Middle frontal gyrus (tissue), 1 donor: ENCODE measurements at regions not wholly inside any gene's neighbourhood (a gene's known extent, or its start where the extent isn't known, plus 50 kb on each side); places are given as distances from the start of the nearest gene placed in this dataset.

Source experiments
- DNase-seq: peaks from one replicate; pipeline ENCODE4 v3.0.0-alpha.2; 2015; ENCODE audit warnings: low spot score; ENCODE audit errors: extremely low spot score

DNA sequence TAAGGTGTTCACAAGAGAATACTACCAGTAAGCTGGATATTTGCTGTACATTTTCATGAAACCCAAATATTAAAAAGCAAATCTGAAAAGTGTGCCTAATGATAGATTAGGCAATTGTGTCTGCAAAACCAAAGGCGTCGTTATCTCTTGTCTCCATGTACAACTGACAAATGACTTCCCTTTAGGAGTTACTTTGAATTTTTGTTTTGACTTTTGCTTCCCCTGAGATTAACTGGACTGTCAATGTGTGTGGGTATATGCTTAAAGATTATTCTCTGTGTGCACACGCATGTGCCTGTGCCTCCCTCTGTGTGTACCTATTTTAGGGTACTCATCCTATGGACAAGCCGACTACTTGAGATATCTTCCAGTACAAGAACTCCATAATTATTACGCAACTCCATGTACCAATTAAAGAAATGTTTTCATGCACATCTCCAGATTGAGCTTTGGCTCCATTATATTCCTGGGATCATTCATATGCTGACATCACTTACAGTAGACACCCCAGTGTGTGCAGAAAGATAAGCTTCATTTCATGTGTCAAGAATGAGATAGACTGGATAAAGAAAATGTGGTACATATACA is 431.2 kb upstream of the ADAMTS9 start:
- no peak for DNase-seq

DNA sequence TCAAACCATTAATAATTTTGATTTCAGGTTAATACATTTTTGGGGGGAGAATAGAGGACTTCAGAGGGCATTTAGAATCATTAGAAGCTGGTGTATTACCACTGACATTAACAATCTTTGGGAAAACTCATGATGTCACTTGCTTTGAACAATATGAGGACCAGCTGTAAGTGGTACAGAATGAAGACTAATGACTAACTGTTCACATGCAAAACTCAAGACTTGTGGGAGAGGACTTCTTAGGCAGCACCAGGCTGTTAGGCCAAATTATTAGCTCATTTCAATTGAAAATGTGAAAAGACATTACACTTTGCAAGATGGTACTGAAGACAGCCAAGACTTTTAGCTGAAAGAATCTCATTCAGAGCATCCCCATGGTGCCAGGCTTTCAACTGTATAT is 426.2 kb upstream of the ADAMTS9 start:
- DNase-seq, result no peak

DNA sequence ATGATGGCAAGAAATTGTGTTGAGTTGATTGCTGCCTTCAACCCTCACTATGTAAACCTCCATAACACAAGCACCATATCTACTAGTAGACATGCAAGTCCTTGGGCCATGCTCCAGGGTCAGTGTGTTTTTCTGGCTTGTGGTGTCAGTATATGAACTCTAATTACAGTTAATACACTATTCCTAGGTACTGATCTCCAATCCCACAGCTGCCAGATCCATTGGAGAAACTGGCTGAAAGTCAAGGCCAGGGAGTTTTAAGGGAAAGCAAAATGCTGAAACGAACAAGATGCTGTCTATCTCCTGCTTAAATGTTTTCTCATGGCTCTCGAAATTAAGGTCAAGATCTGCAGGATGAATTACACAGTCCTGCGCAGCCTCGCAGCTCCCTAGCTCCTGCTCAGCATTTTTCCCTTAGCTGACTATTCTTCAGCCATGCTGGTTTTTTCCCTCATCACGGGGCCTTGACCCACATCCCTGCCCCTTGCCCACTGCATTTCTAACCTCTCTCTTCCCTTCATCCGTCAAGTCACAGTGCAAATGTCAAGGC is 425.0 kb upstream of the ADAMTS9 start:
- DNase-seq, result no peak

DNA sequence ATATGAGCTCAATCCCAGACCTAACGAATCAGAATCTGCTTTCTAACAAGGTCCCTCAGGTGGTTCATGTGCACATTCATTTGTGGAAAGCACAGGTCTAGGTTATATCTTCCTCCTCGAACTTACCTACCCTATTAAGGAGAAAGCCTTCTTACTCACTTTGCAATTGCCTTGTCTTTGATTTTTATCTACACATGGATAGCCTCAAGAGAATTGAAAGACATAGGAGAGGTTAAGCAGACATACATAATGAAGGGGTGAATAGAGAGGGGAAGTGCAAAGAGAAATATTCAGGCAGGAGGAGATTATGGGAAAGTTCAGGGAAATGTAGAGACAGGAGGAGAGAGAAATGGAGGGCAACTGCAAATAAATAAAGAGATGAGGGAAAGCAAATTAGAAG is 422.9 kb upstream of the ADAMTS9 start:
- DNase-seq, result no peak

DNA sequence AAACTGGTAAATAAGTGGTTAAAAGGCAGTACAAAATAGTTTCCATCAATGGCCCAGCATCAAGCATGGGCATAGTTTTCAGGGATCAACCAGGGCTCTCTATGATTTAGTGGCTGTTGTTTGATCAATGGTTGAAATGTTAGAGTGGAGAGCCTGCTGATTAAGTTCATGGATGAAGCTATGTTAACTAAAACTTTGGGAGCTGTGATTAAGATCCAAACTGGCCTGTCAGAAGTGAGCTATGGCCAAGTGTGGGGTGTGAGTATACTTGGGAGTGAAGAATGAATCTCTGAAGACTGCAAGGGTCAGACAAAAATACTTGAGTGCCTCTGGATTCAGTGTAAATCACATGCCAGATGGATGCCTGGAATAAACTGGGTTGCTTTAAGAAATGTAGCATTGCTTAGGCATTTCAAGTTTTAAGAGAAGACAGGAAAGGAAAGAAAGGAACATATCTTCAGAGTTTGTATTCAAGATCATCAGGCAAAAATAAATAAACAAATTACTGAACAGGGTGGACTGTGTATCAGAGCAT is 422.2 kb upstream of the ADAMTS9 start:
- no peak for DNase-seq

DNA sequence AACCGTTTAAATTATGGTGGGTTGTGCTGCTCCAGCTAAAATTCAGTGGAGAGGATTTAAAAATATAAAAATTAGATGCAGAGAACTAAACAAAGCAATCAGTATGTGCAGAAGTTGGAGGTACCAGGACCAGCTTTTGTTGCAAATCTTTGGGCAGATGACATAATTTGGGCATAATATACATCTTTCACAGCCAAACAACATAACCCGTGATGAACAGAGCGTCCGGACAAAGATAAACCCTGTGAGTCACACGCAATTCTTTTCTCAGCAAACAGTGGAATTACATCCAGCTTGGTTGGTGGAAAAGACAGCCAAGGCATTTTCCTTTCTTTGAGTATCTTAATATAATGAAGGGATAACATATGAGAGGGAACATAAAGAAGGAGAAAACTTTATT is 419.4 kb upstream of the ADAMTS9 start:
- DNase-seq, result no peak

DNA sequence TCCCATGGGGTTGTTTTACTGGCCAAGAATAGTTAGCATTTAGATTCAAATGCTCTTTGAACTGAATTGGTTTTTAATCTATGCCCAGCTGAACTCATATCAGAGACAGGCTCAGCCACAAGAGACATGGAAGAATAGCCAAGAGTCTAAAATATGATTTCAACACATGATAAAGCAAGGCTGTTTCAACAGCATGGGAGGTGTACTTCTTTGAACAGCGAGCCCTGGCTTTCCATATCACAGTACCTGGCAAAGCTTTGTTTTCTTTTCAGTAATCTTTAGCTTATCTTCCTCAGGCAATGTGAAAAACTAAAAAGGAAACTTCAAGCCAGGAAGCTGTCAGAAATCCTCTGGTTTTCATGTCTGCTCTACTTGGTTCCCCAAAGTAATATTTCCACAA is 413.6 kb upstream of the ADAMTS9 start:
- DNase-seq, result no peak

DNA sequence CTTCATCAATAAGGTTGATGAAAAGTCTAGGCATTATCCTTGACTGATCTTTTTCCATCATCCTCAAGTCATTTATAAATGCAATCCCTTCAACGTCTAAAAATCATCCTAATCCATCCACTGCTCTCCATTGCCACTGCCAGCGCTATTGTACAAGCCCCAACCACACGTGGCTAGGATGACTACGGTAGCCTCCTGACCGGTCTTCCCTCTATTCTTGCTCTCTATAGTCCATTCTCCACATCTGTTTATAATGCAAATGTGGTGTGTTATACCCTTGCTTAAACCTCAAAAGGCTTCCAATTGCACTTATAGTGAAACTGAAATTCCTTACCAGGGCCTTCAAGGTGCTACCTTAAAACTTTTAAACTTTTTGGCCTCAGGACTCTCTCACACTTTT is 410.6 kb upstream of the ADAMTS9 start:
- no peak for DNase-seq

DNA sequence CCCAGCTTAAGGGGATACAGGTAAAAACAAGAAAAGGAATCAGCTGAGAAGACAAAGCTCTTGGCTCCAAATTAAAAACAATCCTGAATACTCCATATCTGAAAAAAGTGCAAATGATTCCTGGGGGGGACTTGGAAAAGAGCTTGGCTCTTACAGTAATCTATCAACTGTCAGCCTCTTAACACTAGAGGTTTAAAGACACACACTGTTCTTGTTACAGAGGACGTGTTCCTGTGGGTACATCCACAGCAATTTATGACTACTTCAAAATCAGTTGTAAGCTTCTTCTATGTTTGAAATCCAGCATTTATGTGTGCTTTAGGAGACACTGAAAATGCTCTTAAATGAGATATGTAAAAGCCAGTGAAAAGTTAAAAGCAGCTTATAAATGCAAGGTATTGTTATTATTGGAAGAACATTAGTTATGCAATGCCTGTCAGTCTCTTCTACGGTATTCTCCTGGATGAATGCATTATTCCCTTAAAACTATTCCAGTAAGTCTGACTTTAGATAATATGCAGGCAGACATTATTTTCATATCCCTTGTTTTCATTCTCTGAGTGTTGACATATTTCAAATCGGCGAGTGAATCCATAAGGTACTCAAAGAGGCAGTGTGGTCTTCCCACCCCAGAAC is 408.4 kb upstream of the ADAMTS9 start:
- no peak for DNase-seq

DNA sequence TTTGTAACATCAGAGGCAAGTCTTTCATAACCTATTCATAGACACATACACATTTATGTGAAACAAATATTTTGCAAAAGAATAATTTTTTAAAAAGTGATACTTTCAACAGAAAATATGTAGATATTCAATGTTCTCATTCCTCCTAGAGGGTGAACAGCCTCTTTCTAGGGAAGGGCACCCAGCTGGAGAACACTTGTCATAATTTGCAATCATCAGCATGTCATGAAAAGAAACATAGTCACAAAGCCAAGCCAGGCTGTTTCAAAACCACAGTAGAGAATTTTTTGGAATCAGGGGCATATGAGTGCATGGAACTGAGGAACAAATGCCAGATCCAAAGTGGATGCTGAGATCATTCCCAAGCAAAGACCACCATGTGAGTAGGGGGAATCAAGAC is 406.9 kb upstream of the ADAMTS9 start:
- DNase-seq, result no peak

DNA sequence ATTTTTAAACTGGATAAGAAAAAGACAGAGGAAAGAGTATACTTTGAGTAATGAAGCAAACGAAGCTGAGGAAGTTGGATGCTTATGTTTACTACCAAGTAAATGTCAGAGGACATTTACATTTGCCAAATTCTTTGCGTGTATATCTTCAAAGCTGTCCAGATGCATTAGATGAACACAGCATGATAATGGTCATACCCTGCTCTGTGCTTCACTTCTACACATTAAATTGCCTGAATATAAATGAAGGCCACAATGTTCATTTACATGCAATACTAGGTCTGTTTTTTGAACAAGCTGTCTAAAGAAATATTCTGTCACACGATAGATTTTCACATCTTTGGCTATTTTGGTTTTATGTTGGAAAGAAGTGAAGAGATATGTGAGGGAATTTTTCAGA is 405.8 kb upstream of the ADAMTS9 start:
- no peak for DNase-seq

DNA sequence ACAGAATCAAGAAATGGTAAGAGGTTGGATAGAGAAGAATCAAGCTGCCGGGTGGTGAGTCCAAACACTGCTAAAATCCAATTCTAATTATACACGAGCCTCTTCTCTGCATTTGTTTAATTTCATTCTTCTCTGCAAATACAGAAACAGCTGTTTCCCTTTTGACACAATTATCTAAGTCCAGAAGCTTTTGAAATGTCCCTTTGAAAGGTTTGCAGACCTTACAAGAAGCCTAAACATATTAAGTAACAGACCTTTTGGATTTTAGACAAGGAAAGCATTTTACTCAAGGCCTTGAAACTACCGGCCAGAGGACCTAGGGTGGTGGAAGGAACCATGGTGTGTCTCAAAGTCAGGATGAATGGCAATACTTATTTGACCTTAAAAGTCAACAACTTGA is 403.8 kb upstream of the ADAMTS9 start:
- DNase-seq, result no peak

DNA sequence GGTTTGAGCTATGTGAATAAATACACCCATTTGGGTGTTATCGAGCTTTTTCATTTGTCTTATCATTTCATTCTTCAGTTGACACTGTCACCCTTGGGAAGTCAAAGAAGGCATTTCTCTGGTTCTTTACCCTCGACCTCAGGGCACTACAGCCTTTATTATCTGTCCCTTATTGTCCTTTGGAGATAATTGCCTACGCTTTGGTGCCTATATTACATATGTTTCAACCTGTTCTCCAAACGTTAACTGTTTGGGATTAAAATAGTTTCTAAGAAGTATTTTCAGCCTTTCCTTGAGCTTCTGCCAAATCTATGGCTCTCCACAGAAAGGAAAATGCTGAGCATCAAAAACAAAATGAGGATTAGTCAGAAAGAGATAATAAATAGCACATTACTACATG is 395.4 kb upstream of the ADAMTS9 start:
- DNase-seq, result no peak

DNA sequence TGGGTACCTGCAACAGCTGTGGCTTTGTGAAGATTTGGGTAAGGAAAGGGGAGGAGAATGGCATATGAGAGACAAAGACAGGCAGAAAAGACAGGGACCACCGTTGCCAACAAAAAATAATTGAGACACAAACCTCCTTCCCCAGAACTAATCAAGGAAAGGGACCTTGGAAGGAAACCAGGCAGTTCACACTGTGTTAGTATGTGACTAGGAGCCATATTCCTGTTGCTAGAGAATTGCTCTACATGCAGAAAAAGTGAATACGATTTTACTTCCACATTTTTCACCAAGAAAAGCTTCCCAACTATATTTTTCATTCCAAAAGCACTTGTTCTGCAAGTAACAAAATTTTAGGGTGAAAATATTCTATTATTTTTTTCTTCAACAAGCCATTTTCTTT is 393.7 kb upstream of the ADAMTS9 start:
- no peak for DNase-seq

DNA sequence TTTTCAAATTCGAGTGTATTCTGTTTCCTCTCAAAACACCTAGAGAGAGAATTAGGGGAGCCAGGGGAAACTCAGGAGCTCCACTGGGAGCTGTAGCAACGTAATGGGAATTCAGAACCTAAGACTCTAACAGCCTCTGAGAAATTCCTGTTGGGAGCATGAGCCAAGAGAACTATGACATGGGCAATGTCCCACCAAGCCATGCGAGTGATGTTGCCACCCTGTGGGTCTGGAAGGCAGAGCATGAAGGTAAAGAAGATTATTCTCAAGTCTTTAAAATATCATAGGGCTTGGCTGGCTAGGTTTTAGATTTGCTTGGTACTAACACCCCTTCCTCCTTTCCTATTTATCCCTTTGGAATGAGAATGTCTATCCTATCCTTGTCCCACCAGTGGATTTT is 392.6 kb upstream of the ADAMTS9 start:
- DNase-seq, result no peak

DNA sequence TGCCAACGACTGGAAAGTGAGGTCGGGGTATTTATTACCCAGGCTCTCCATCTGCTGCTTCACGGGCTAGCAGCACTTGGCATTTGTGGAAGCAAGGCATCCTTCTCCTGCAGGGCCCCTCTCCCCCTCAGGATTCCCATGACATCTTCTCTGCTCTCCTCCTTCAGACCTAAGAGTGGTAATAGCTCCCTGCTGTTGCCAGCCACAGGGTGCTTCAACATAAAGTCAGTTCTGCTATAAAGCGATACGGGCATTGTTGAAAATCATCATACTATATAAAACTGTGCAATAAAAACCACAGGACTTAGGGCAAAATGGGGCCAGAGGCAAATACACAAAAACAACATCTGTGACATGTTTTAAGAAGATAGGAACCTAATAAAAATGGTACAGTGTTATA is 391.8 kb upstream of the ADAMTS9 start:
- no peak for DNase-seq

DNA sequence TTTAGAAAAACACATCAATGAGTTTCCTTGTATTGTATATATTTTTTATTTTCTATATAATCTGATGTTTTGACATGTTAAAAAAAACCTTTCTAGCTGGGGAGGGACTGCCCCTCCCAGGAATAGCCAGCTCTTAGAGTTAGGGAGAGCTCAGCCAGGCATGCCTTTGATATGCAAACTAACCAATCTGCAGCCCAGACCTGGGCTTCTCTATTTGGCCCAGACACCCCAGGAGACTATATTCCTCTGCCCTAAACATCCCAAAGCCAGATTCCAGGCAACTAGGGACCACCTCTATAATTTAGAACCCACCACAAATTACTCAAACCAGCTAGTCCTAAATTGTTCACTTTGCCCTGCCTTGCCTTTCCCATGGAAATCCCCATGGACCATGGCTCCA is 390.9 kb upstream of the ADAMTS9 start:
- DNase-seq, result no peak

DNA sequence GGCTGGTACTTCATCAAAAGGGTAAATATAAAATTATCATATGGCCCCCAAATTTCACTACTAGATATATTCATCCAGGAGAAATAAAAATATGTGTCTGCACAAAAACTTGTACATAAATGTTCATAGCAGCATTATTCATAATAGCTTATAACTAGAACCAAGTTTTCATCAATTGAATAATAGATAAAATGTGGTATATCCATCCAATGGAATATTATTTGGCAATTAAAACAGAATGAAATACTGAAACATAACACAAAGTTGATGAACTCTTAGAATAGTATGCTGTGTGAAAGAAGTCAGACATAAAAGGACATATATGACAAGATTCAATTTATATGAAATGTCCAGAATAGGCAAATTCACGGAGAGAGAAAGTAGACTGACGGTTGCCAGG is 389.3 kb upstream of the ADAMTS9 start:
- DNase-seq, result no peak

DNA sequence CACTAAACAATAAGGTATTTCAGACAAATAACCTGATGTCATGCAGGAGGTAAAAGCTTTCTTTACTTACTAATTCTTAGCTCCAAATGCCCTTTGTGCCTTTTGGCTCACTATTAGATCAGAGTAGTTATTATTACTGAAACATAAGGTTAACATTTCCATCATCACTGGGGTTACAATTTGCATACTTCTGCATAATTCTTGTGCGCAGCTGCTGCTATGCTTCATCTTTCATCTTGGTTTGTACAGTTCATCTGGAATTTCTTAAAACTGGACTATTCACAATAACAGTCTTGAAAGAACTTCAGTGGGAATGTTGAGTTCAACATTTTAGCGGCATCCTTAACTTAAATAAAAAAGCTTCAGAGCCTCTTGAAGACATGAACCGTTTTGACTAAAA is 383.2 kb upstream of the ADAMTS9 start:
- DNase-seq, result no peak

DNA sequence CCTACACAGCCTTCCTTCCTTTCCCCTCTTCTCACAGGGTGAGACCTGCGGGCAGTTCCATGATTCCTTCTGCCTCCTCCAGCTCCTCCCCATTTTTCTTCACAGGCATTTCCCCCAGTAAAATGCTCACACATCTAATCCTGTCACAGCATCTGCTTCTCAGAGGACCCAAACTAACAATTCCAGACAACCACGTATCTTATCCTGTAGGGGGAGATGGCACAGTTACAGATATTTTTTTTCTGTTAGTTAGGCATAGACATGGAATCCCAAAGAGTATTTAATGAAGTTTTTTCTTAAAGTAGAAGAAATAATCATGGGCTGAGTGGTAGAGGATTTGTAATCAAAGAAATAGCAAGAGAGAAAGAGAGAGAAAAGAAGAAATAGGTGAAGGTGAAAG is 373.1 kb upstream of the ADAMTS9 start:
- no peak for DNase-seq

DNA sequence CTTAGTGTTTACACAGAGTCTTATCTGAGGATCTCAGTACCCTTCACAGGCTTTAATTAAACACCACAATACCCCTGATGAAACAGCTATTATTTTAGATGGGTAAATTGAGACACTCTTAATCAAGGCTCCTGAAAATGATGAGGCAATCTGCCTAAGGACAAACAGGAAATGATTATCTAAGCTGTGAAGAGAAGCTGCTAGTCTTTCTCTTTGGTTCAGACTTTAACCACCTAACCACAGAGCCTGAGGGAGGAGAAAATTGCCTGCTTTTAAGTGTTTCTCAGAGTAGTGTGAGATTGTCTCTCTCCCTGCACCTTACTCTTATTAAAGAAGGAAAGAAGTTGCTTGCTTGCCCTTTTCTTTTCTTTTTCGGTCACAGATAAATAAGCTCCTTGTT is 364.3 kb upstream of the ADAMTS9 start:
- no peak for DNase-seq

DNA sequence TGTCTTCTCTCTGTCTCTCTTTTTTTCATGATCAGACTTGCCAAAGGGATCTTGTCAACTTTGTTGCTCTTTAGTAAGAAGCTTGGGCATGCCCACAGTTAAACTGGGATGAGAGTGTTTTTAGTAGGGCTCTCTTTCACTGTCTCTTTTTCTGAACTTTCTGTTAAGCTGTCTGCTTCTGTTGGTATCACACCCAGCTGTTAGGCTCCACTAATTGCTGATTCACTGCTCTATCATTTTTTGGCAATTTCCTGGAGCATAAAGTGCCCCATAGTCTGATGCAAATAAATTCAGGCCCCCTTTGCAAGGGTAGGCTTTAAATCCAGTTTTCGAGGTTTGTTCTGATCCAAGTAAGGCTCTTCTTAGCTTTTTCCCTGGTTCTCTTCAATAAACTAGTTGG is 360.4 kb upstream of the ADAMTS9 start:
- no peak for DNase-seq

DNA sequence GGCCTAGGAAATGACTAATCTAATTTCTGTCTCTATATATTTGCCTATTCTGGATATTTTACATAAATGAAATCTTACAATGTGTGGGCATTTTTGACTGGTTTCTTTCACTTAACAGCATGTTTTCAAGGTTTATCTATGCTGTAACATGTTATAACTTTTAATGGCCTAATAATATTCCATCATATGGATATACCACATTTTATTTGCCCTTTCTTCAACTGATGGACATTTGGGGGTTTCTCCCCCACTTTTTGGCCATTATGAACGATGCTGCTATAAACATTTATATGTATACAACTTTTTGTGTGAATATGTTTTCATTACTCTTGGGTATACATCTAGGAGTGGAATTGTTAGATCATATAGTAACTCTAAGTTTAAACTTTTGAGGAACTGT is 357.3 kb upstream of the ADAMTS9 start:
- no peak for DNase-seq
